ENCODE measurements at regions not wholly inside any gene's neighbourhood (a gene's known extent, or its start where the extent isn't known, plus 50 kb on each side); places are given as distances from the start of the nearest gene placed in this dataset.

- no peak for DNase-seq (ENCODE audit: extremely low read depth, low read depth)
Measured at GRCh38 chr12:91609283-91609682, 426.7 kb upstream of the DCN start.

GRCh38 chr12:91608542-91608941, 425.9 kb upstream of the DCN start:
- no peak for DNase-seq (ENCODE audit: extremely low read depth, low read depth)
- TF ChIP-seq CTCF (IDR thresholded peaks at IDR 0.05; ENCODE audit: low read depth, low read length), result no peak

More at GRCh38 chr12:91609283-91609682, 426.7 kb upstream of the DCN start:
- no peak for TF ChIP-seq CTCF (IDR thresholded peaks at IDR 0.05; ENCODE audit: low read depth, low read length)

GRCh38 chr12:91606662-91607377, 424.2 kb upstream of the DCN start:
- TF ChIP-seq CTCF (IDR thresholded peaks at IDR 0.05; ENCODE audit: low read depth, low read length), result no peak
- DNase-seq (ENCODE audit: extremely low read depth, low read depth), result no peak

- no peak for TF ChIP-seq CTCF (IDR thresholded peaks at IDR 0.05; ENCODE audit: low read depth, low read length)
- DNase-seq (ENCODE audit: extremely low read depth, low read depth), result no peak
Measured at GRCh38 chr12:91604897-91605296, 422.3 kb upstream of the DCN start.

- no peak for DNase-seq (ENCODE audit: extremely low read depth, low read depth)
- TF ChIP-seq CTCF (IDR thresholded peaks at IDR 0.05; ENCODE audit: low read depth, low read length), result no peak
Measured at GRCh38 chr12:91603060-91603459, 420.4 kb upstream of the DCN start.

- no peak for TF ChIP-seq CTCF (IDR thresholded peaks at IDR 0.05; ENCODE audit: low read depth, low read length)
Measured at GRCh38 chr12:91601054-91601453, 418.4 kb upstream of the DCN start.

GRCh38 chr12:91594715-91595114, 412.1 kb upstream of the DCN start:
- TF ChIP-seq CTCF (IDR thresholded peaks at IDR 0.05; ENCODE audit: low read depth, low read length), result no peak
- DNase-seq (ENCODE audit: extremely low read depth, low read depth), result no peak

More at GRCh38 chr12:91601054-91601453, 418.4 kb upstream of the DCN start:
- no peak for DNase-seq (ENCODE audit: extremely low read depth, low read depth)
